22Rv1 (cell line): ENCODE measurements at regions not wholly inside any gene's neighbourhood (a gene's known extent, or its start where the extent isn't known, plus 50 kb on each side); places are given as distances from the start of the nearest gene placed in this dataset.

ENCODE experiments used
- ZFX ChIP-seq: fragments of 450-650 bp; IDR thresholded peaks from 2 replicates; pipeline ENCODE4 v1.6.1; 2017; ENCODE audit warnings: antibody characterized with exemption, borderline replicate concordance
- TF ChIP-seq, protein P1 (sequence below): fragments of 450-650 bp; IDR thresholded peaks from 2 replicates; pipeline ENCODE4 v1.5.1; 2017; ENCODE audit warnings: mild to moderate bottlenecking

DNA sequence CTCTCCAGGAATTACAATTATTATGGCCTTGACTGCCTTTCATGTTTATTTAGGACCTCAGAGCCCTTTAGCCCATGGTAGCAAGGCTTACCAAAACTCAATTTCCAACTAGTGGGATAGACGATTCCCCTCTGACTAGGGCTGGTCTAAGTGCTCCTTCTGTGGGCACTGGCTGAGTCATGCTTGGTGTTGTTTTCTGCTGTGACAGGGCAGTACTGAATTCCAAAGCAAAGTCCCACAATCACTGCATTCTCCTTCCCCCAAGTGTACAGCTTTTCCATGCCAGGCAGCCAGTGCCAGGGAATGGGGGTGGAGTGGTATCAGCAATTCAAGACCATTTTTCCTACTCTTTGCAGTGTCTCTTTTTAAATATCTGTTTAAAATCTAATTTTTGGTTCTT, 509.0 kb upstream of the NECTIN3 start:
- TF ChIP-seq, protein P1, sequence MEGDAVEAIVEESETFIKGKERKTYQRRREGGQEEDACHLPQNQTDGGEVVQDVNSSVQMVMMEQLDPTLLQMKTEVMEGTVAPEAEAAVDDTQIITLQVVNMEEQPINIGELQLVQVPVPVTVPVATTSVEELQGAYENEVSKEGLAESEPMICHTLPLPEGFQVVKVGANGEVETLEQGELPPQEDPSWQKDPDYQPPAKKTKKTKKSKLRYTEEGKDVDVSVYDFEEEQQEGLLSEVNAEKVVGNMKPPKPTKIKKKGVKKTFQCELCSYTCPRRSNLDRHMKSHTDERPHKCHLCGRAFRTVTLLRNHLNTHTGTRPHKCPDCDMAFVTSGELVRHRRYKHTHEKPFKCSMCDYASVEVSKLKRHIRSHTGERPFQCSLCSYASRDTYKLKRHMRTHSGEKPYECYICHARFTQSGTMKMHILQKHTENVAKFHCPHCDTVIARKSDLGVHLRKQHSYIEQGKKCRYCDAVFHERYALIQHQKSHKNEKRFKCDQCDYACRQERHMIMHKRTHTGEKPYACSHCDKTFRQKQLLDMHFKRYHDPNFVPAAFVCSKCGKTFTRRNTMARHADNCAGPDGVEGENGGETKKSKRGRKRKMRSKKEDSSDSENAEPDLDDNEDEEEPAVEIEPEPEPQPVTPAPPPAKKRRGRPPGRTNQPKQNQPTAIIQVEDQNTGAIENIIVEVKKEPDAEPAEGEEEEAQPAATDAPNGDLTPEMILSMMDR, result no peak
- TF ChIP-seq ZFX, result no peak
